H9 (cell line): ENCODE measurements at regions not wholly inside any gene's neighbourhood (a gene's known extent, or its start where the extent isn't known, plus 50 kb on each side); places are given as distances from the start of the nearest gene placed in this dataset.

Experiments
- DNase-seq: peaks from one replicate; pipeline ENCODE4 v3.0.0-alpha.2; 2017
- H2AFZ ChIP-seq: one replicate; pipeline ENCODE4 v1.6.1; 2013; ENCODE audit warnings: mild to moderate bottlenecking, low read length, control low read depth, moderate library complexity
- H2AK5ac ChIP-seq: 2 replicates; pipeline ENCODE4 v1.6.1; 2013; ENCODE audit warnings: low read length, control low read depth, mixed read lengths; ENCODE audit not compliant: insufficient read length
- H2BK120ac ChIP-seq: one replicate; pipeline ENCODE4 v1.6.1; 2013; ENCODE audit warnings: low read depth, mild to moderate bottlenecking, low read length, control low read depth, inconsistent platforms; ENCODE audit not compliant: poor library complexity, severe bottlenecking
- H2BK12ac ChIP-seq: 2 replicates; pipeline ENCODE4 v1.6.1; 2013; ENCODE audit warnings: low read length, control low read depth, mixed read lengths, low read depth; ENCODE audit not compliant: insufficient read length
- H2BK15ac ChIP-seq: 2 replicates; pipeline ENCODE4 v1.6.1; 2013; ENCODE audit warnings: low read depth, low read length, control low read depth
- H2BK20ac ChIP-seq: one replicate; pipeline ENCODE4 v1.6.1; 2013; ENCODE audit warnings: low read depth, mild to moderate bottlenecking, low read length, control low read depth, inconsistent platforms; ENCODE audit not compliant: poor library complexity, severe bottlenecking
- H2BK5ac ChIP-seq: 2 replicates; pipeline ENCODE4 v1.6.1; 2013; ENCODE audit warnings: low read length, control low read depth, mixed read lengths; ENCODE audit not compliant: insufficient read length
- H3K14ac ChIP-seq: 2 replicates; pipeline ENCODE4 v1.6.1; 2013; ENCODE audit warnings: low read length, control low read depth; ENCODE audit not compliant: insufficient read depth
- H3K18ac ChIP-seq: 2 replicates; pipeline ENCODE4 v1.6.1; 2013; ENCODE audit warnings: low read depth, mild to moderate bottlenecking, mixed read lengths, low read length, control low read depth; ENCODE audit not compliant: insufficient read length
- H3K23ac ChIP-seq: 2 replicates; pipeline ENCODE4 v1.6.1; 2013; ENCODE audit warnings: low read length, control low read depth, mixed read lengths, low read depth; ENCODE audit not compliant: insufficient read length
- H3K23me2 ChIP-seq: 2 replicates; pipeline ENCODE4 v1.6.1; 2013; ENCODE audit warnings: low read depth, mild to moderate bottlenecking, mixed read lengths, low read length, control low read depth; ENCODE audit not compliant: insufficient read length, poor library complexity, severe bottlenecking
- H3K27ac ChIP-seq: 2 replicates; pipeline ENCODE4 v1.5.1; 2013; ENCODE audit warnings: low read length, control low read depth, mixed read lengths, low read depth; ENCODE audit not compliant: insufficient read length
- H3K27me3 ChIP-seq: 2 replicates; pipeline ENCODE4 v1.6.1; 2013; ENCODE audit warnings: low read length, control low read depth, inconsistent platforms; ENCODE audit not compliant: insufficient read depth
- H3K4ac ChIP-seq: 2 replicates; pipeline ENCODE4 v1.6.1; 2013; ENCODE audit warnings: low read depth, mild to moderate bottlenecking, control low read depth, inconsistent platforms, low read length, moderate library complexity
- H3K4me1 ChIP-seq: 2 replicates; pipeline ENCODE4 v1.6.1; 2013; ENCODE audit warnings: low read length, control low read depth, inconsistent platforms; ENCODE audit not compliant: insufficient read depth
- H3K4me2 ChIP-seq: 2 replicates; pipeline ENCODE4 v1.6.1; 2013; ENCODE audit warnings: low read length, control low read depth, mixed read lengths; ENCODE audit not compliant: insufficient read length, insufficient read depth
- H3K56ac ChIP-seq: 2 replicates; pipeline ENCODE4 v1.6.1; 2013; ENCODE audit warnings: low read depth, mild to moderate bottlenecking, mixed read lengths, low read length, control low read depth; ENCODE audit not compliant: insufficient read length
- H3K79me1 ChIP-seq: 2 replicates; pipeline ENCODE4 v1.6.1; 2013; ENCODE audit warnings: low read depth, mild to moderate bottlenecking, moderate library complexity, low read length, control low read depth, inconsistent platforms; ENCODE audit not compliant: insufficient read depth, poor library complexity, severe bottlenecking
- H3K79me2 ChIP-seq: 2 replicates; pipeline ENCODE4 v1.6.1; 2013; ENCODE audit warnings: low read length, control low read depth, inconsistent platforms; ENCODE audit not compliant: insufficient read depth
- H3K9ac ChIP-seq: 2 replicates; pipeline ENCODE4 v1.6.1; 2013; ENCODE audit warnings: low read length, control low read depth, mixed read lengths; ENCODE audit not compliant: insufficient read length; ENCODE audit errors: extremely low read depth
- H3K9me3 ChIP-seq: one replicate; pipeline ENCODE4 v1.6.1; 2013; ENCODE audit warnings: low read depth, low read length, inconsistent platforms; ENCODE audit not compliant: control insufficient read depth
- H3T11ph ChIP-seq: one replicate; pipeline ENCODE4 v1.6.1; 2013; ENCODE audit warnings: mild to moderate bottlenecking, low read length, control low read depth, inconsistent platforms
- H4K20me1 ChIP-seq: one replicate; pipeline ENCODE4 v1.6.1; 2013; ENCODE audit not compliant: control insufficient read depth, insufficient read length, insufficient read depth
- H4K5ac ChIP-seq: 2 replicates; pipeline ENCODE4 v1.6.1; 2013; ENCODE audit warnings: low read depth, mild to moderate bottlenecking, mixed read lengths, low read length, control low read depth; ENCODE audit not compliant: insufficient read length
- H4K8ac ChIP-seq: replicated peaks from 2 replicates; pipeline ENCODE4 v1.6.1; 2013; ENCODE audit warnings: low read length, control low read depth, mixed read lengths, low read depth; ENCODE audit not compliant: insufficient read length
- H4K91ac ChIP-seq: 2 replicates; pipeline ENCODE4 v1.6.1; 2013; ENCODE audit warnings: low read depth, mild to moderate bottlenecking, moderate library complexity, mixed read lengths, low read length, control low read depth; ENCODE audit not compliant: insufficient read length
- H3K27ac Mint-ChIP-seq, 3 experiments: 2 replicates in 2 of 3; 3 replicates in 1 of 3; pipeline ENCODE4 v1.8.0; 2020 to 2021; ENCODE audit warnings: mixed read lengths in 3 of 3, mild to moderate bottlenecking in 1 of 3, moderate library complexity in 1 of 3
- H3K27me3 Mint-ChIP-seq: 2 replicates; pipeline ENCODE4 v1.8.0; 2021; ENCODE audit warnings: low read depth, mild to moderate bottlenecking, moderate library complexity, mixed read lengths
- H3K36me3 Mint-ChIP-seq, 3 experiments: 2 replicates in 2 of 3; 3 replicates in 1 of 3; pipeline ENCODE4 v1.8.0; 2020 to 2021; ENCODE audit warnings: low read depth in 3 of 3, mixed read lengths in 3 of 3; ENCODE audit not compliant: insufficient read depth in 1 of 3
- H3K4me1 Mint-ChIP-seq, 2 experiments: 2 replicates each; pipeline ENCODE4 v1.8.0; 2020; ENCODE audit warnings: mixed read lengths in 2 of 2
- H3K4me3 Mint-ChIP-seq, 2 experiments: 2 replicates in 1 of 2; 3 replicates in 1 of 2; pipeline ENCODE4 v1.8.0; 2020 to 2021; ENCODE audit warnings: mild to moderate bottlenecking in 2 of 2, mixed read lengths in 2 of 2, moderate library complexity in 1 of 2
- H3K9me3 Mint-ChIP-seq, 2 experiments: 2 replicates in 1 of 2; 3 replicates in 1 of 2; pipeline ENCODE4 v1.8.0; 2020; ENCODE audit warnings: mild to moderate bottlenecking in 2 of 2, mixed read lengths in 2 of 2, moderate library complexity in 1 of 2
- CTCF ChIP-seq: fragments of 200-600 bp; sonication (generic); conservative IDR thresholded peaks from 3 replicates; pipeline ENCODE4 v1.8.0; 2021; ENCODE audit warnings: antibody characterized with exemption, mild to moderate bottlenecking
- WGBS: extraction: QIAGEN DNeasy Blood & Tissue Kit; methylation state at CpG from one replicate; pipeline ENCODE4 v1.1.7; 2013; ENCODE audit warnings: missing lambda C conversion rate, low lambda C conversion rate, mixed read lengths; ENCODE audit not compliant: insufficient read length; ENCODE audit errors: extremely low coverage; 5-methylcytosine and 5-hydroxymethylcytosine counted together

GRCh38 chr17:52477824-52478699, 319.5 kb upstream of the CA10 start:
- H2AFZ ChIP-seq, result no peak overlapping the region
- H3K4me2 ChIP-seq, result no peak overlapping the region
- H3K9ac ChIP-seq, result no peak overlapping the region
- H4K20me1 ChIP-seq, result no peaks in the 10 kb centered on the region
- H2AK5ac ChIP-seq, result no peak overlapping the region
- H3K9me3 ChIP-seq, result no peaks in the 10 kb centered on the region
- Mint-ChIP-seq H3K4me3 (no peak overlapping the region), H3K9me3 (peaks cover 4 to 5% of the 10 kb centered on the region in 2 experiments; a peak in 1 of 5 replicates), H3K27me3 (no peaks in the 10 kb centered on the region), H3K36me3 (no peaks in the 10 kb centered on the region), H3K4me1 (no peaks in the 10 kb centered on the region), H3K27ac (no peak overlapping the region; a peak in 1 of 7 replicates)
- H3T11ph ChIP-seq, result no peak overlapping the region
- DNase-seq, result no peak
- no peak overlapping the region for H3K23ac ChIP-seq
- no peaks in the 10 kb centered on the region for H3K4me1 ChIP-seq
- H2BK20ac ChIP-seq, result no peak overlapping the region
- no peaks in the 10 kb centered on the region for H3K79me2 ChIP-seq
- H3K23me2 ChIP-seq, result no peaks in the 10 kb centered on the region
- H3K56ac ChIP-seq, result no peak overlapping the region
- H4K5ac ChIP-seq, result no peak overlapping the region
- no peak overlapping the region for H2BK5ac ChIP-seq
- H3K18ac ChIP-seq, result no peak overlapping the region
- H3K27me3 ChIP-seq, result no peaks in the 10 kb centered on the region
- no peak for TF ChIP-seq CTCF
- H3K4ac ChIP-seq, result no peak overlapping the region
- no peak overlapping the region for H4K8ac ChIP-seq
- H2BK15ac ChIP-seq, result no peak overlapping the region
- no peak overlapping the region for H2BK12ac ChIP-seq
- H2BK120ac ChIP-seq, result no peak overlapping the region
- H4K91ac ChIP-seq, result no peak overlapping the region
- no peak overlapping the region for H3K14ac ChIP-seq
- H3K79me1 ChIP-seq, result no peaks in the 10 kb centered on the region
- no peak overlapping the region for H3K27ac ChIP-seq
- whole genome bisulfite sequencing, result no CpG with 5 or more reads among the region's 9 CpGs
